ENCODE measurements at regions not wholly inside any gene's neighbourhood (a gene's known extent, or its start where the extent isn't known, plus 50 kb on each side); places are given as distances from the start of the nearest gene placed in this dataset.

DNA sequence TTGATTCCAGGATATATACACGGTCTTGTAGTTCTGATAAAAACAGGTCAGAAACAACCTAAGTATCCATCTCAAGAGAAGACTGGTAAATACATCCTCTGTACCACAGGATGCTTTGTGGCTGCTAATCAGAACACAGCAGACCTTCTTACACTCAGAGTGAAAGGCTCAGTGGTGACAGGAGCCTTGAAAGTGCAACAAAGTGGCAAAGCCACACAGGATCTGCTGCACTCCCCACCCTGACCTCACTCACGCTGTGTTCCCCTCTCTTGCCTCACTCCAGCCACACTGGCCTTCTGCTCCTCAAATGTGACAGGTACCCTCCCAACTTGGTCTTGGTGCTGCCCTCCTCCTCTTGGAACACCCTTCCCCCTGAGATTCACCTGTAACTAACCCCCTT lies 98.1 kb upstream of the GRIP1 start:
- TF ChIP-seq POLR2A (IDR thresholded peaks at IDR 0.05) (no peak), CTCF (IDR thresholded peaks at IDR 0.05) (no peak)
